T-helper 17 cell (primary cell): ENCODE measurements at regions not wholly inside any gene's neighbourhood (a gene's known extent, or its start where the extent isn't known, plus 50 kb on each side); places are given as distances from the start of the nearest gene placed in this dataset.
"Not testable (repeated sequence)": the region's sequence is repeated elsewhere in the genome, so short reads cannot be mapped to it uniquely, and the experiment has no call there.

Experiments
- ATAC-seq: fragments of 150-1000 bp; cut with Tn5 transposase; 2 replicates; pipeline ENCODE4 v1.10.0; 2021; ENCODE audit warnings: mild to moderate bottlenecking, moderate library complexity
- DNase-seq, 3 donors: peaks; one replicate each; pipeline versions ENCODE4 v3.0.0 to v3.0.0-alpha.2; 2020 to 2021
- H3K9me3 ChIP-seq: one replicate; pipeline ENCODE4 v1.7.0; 2013; ENCODE audit warnings: low read length, mild to moderate bottlenecking; ENCODE audit not compliant: control insufficient read depth, poor library complexity, severe bottlenecking
- H3K27ac Mint-ChIP-seq: one replicate; pipeline ENCODE4 v1.8.0; 2022; ENCODE audit warnings: mild to moderate bottlenecking, moderate library complexity, mixed read lengths
- H3K27me3 Mint-ChIP-seq: one replicate; pipeline ENCODE4 v1.8.0; 2022; ENCODE audit warnings: mixed read lengths
- H3K36me3 Mint-ChIP-seq: one replicate; pipeline ENCODE4 v1.8.0; 2022; ENCODE audit warnings: low read depth, mixed read lengths
- H3K4me1 Mint-ChIP-seq: one replicate; pipeline ENCODE4 v1.8.0; 2022; ENCODE audit warnings: mild to moderate bottlenecking, mixed read lengths
- H3K4me3 Mint-ChIP-seq: one replicate; pipeline ENCODE4 v1.8.0; 2022; ENCODE audit warnings: mild to moderate bottlenecking, moderate library complexity, mixed read lengths

GRCh38 chr5:91599863-91600262 is 216.7 kb upstream of the ARRDC3 start:
- Mint-ChIP-seq H3K4me3 (no peak overlapping the region), H3K36me3 (no peaks in the 10 kb centered on the region), H3K4me1 (no peaks in the 10 kb centered on the region), H3K27ac (no peak overlapping the region), H3K27me3 (no peaks in the 10 kb centered on the region)
- no peak for DNase-seq
- ATAC-seq: no peak
- no peaks in the 10 kb centered on the region for H3K9me3 ChIP-seq

- H3K4me3 Mint-ChIP-seq: no peak overlapping the region
- no peaks in the 10 kb centered on the region for H3K9me3 ChIP-seq
- no peaks in the 10 kb centered on the region for H3K4me1 Mint-ChIP-seq
- no peaks in the 10 kb centered on the region for H3K36me3 Mint-ChIP-seq
- H3K27me3 Mint-ChIP-seq: no peaks in the 10 kb centered on the region
- no peak overlapping the region for H3K27ac Mint-ChIP-seq
- DNase-seq (no peak), ATAC-seq (no peak)
These were observed 215.1 kb upstream of the ARRDC3 start for GRCh38 chr5:91598216-91598615.

GRCh38 chr5:91595424-91595823 is 212.3 kb upstream of the ARRDC3 start:
- Mint-ChIP-seq H3K27me3 (no peaks in the 10 kb centered on the region), H3K4me3 (no peak overlapping the region), H3K36me3 (no peaks in the 10 kb centered on the region), H3K4me1 (no peaks in the 10 kb centered on the region), H3K27ac (no peak overlapping the region)
- H3K9me3 ChIP-seq: no peaks in the 10 kb centered on the region
- DNase-seq: no peak
- ATAC-seq: no peak

GRCh38 chr5:91591076-91591475 is 208.0 kb upstream of the ARRDC3 start:
- no peak overlapping the region for H3K4me3 Mint-ChIP-seq
- no peaks in the 10 kb centered on the region for H3K4me1 Mint-ChIP-seq
- DNase-seq: no peak
- ATAC-seq: no peak
- no peaks in the 10 kb centered on the region for H3K36me3 Mint-ChIP-seq
- H3K27ac Mint-ChIP-seq: no peak overlapping the region
- no peaks in the 10 kb centered on the region for H3K9me3 ChIP-seq
- no peaks in the 10 kb centered on the region for H3K27me3 Mint-ChIP-seq

GRCh38 chr5:91586232-91586631 is 203.1 kb upstream of the ARRDC3 start:
- no peaks in the 10 kb centered on the region for H3K4me1 Mint-ChIP-seq
- H3K27ac Mint-ChIP-seq: no peak overlapping the region
- H3K4me3 Mint-ChIP-seq: no peak overlapping the region
- no peaks in the 10 kb centered on the region for H3K36me3 Mint-ChIP-seq
- no peak for DNase-seq
- H3K27me3 Mint-ChIP-seq: no peaks in the 10 kb centered on the region
- H3K9me3 ChIP-seq: no peaks in the 10 kb centered on the region
- no peak for ATAC-seq

GRCh38 chr5:91584352-91584751 is 201.2 kb upstream of the ARRDC3 start:
- H3K27me3 Mint-ChIP-seq: no peaks in the 10 kb centered on the region
- no peaks in the 10 kb centered on the region for H3K9me3 ChIP-seq
- no peak for ATAC-seq
- no peaks in the 10 kb centered on the region for H3K4me1 Mint-ChIP-seq
- no peak overlapping the region for H3K27ac Mint-ChIP-seq
- no peaks in the 10 kb centered on the region for H3K36me3 Mint-ChIP-seq
- no peak for DNase-seq
- no peak overlapping the region for H3K4me3 Mint-ChIP-seq

- H3K27me3 Mint-ChIP-seq, DNase-seq, H3K36me3 Mint-ChIP-seq, H3K27ac Mint-ChIP-seq, H3K4me1 Mint-ChIP-seq, H3K4me3 Mint-ChIP-seq, ATAC-seq, H3K9me3 ChIP-seq: not testable (repeated sequence)
These were observed 182.9 kb upstream of the ARRDC3 start for GRCh38 chr5:91566012-91566411.

GRCh38 chr5:91562922-91563321 is 179.8 kb upstream of the ARRDC3 start:
- no peak for ATAC-seq
- DNase-seq: no peak
- Mint-ChIP-seq H3K4me3 (no peak overlapping the region), H3K4me1 (no peaks in the 10 kb centered on the region), H3K36me3 (no peaks in the 10 kb centered on the region), H3K27me3 (no peaks in the 10 kb centered on the region), H3K27ac (no peak overlapping the region)
- H3K9me3 ChIP-seq: no peaks in the 10 kb centered on the region

GRCh38 chr5:91541696-91542095 is 158.6 kb upstream of the ARRDC3 start:
- no peak for ATAC-seq
- Mint-ChIP-seq H3K36me3 (no peaks in the 10 kb centered on the region), H3K27me3 (no peaks in the 10 kb centered on the region), H3K4me1 (no peaks in the 10 kb centered on the region), H3K4me3 (no peak overlapping the region), H3K27ac (no peak overlapping the region)
- no peaks in the 10 kb centered on the region for H3K9me3 ChIP-seq
- DNase-seq: no peak

GRCh38 chr5:91538179-91538578 is 155.1 kb upstream of the ARRDC3 start:
- Mint-ChIP-seq H3K4me3 (no peak overlapping the region), H3K27me3 (no peaks in the 10 kb centered on the region), H3K36me3 (no peaks in the 10 kb centered on the region), H3K27ac (no peak overlapping the region), H3K4me1 (no peaks in the 10 kb centered on the region)
- DNase-seq (no peak), ATAC-seq (no peak)
- H3K9me3 ChIP-seq: no peaks in the 10 kb centered on the region

- no peak overlapping the region for H3K27ac Mint-ChIP-seq
- no peak overlapping the region for H3K4me3 Mint-ChIP-seq
- no peaks in the 10 kb centered on the region for H3K9me3 ChIP-seq
- no peaks in the 10 kb centered on the region for H3K4me1 Mint-ChIP-seq
- H3K36me3 Mint-ChIP-seq: no peaks in the 10 kb centered on the region
- no peak for ATAC-seq
- no peak for DNase-seq
- no peaks in the 10 kb centered on the region for H3K27me3 Mint-ChIP-seq
These were observed 152.4 kb upstream of the ARRDC3 start for GRCh38 chr5:91535499-91535898.

GRCh38 chr5:91534332-91534731 is 151.2 kb upstream of the ARRDC3 start:
- H3K27me3 Mint-ChIP-seq: no peaks in the 10 kb centered on the region
- no peak for ATAC-seq

GRCh38 chr5:91532779-91533178 is 149.7 kb upstream of the ARRDC3 start:
- H3K9me3 ChIP-seq: no peaks in the 10 kb centered on the region
- Mint-ChIP-seq H3K4me3 (no peak overlapping the region), H3K27ac (no peak overlapping the region), H3K4me1 (no peaks in the 10 kb centered on the region), H3K36me3 (no peaks in the 10 kb centered on the region), H3K27me3 (no peaks in the 10 kb centered on the region)
- DNase-seq: no peak
- ATAC-seq: no peak

More at GRCh38 chr5:91534332-91534731, 151.2 kb upstream of the ARRDC3 start:
- no peak for DNase-seq
- Mint-ChIP-seq H3K4me1 (no peaks in the 10 kb centered on the region), H3K36me3 (no peaks in the 10 kb centered on the region), H3K27ac (no peak overlapping the region), H3K4me3 (no peak overlapping the region)
- H3K9me3 ChIP-seq: no peaks in the 10 kb centered on the region

- Mint-ChIP-seq H3K36me3 (no peaks in the 10 kb centered on the region), H3K27ac (no peak overlapping the region)
These were observed 149.2 kb upstream of the ARRDC3 start for GRCh38 chr5:91532281-91532680.

GRCh38 chr5:91528831-91529230 is 145.7 kb upstream of the ARRDC3 start:
- no peak for DNase-seq
- H3K27me3 Mint-ChIP-seq: peaks cover 1% of the 10 kb centered on the region
- ATAC-seq: no peak

More at GRCh38 chr5:91532281-91532680, 149.2 kb upstream of the ARRDC3 start:
- Mint-ChIP-seq H3K4me1 (no peaks in the 10 kb centered on the region), H3K4me3 (no peak overlapping the region), H3K27me3 (no peaks in the 10 kb centered on the region)
- ATAC-seq (no peak), DNase-seq (no peak)
- H3K9me3 ChIP-seq: no peaks in the 10 kb centered on the region

More at GRCh38 chr5:91528831-91529230, 145.7 kb upstream of the ARRDC3 start:
- Mint-ChIP-seq H3K4me3 (no peak overlapping the region), H3K36me3 (no peaks in the 10 kb centered on the region), H3K27ac (no peak overlapping the region), H3K4me1 (peaks cover 2% of the 10 kb centered on the region)
- H3K9me3 ChIP-seq: no peaks in the 10 kb centered on the region
